Glutamatergic neuron (in vitro differentiated cells): ENCODE measurements at regions not wholly inside any gene's neighbourhood (a gene's known extent, or its start where the extent isn't known, plus 50 kb on each side); places are given as distances from the start of the nearest gene placed in this dataset.

ENCODE experiments used
- DNase-seq: peaks from one replicate; pipeline ENCODE4 v3.0.0; 2022
- H3K27ac Mint-ChIP-seq: one replicate; pipeline ENCODE4 v1.8.0; 2020; ENCODE audit warnings: mild to moderate bottlenecking, mixed read lengths, inconsistent platforms; ENCODE audit not compliant: unreplicated experiment
- H3K27me3 Mint-ChIP-seq: one replicate; pipeline ENCODE4 v1.8.0; 2020; ENCODE audit warnings: mild to moderate bottlenecking, moderate library complexity, mixed read lengths, inconsistent platforms; ENCODE audit not compliant: unreplicated experiment
- H3K36me3 Mint-ChIP-seq: one replicate; pipeline ENCODE4 v1.8.0; 2020; ENCODE audit warnings: mild to moderate bottlenecking, mixed read lengths, inconsistent platforms; ENCODE audit not compliant: unreplicated experiment
- H3K4me1 Mint-ChIP-seq: one replicate; pipeline ENCODE4 v1.8.0; 2020; ENCODE audit warnings: mild to moderate bottlenecking, low read depth, mixed read lengths, inconsistent platforms; ENCODE audit not compliant: unreplicated experiment
- H3K4me3 Mint-ChIP-seq: one replicate; pipeline ENCODE4 v1.8.0; 2020; ENCODE audit warnings: mild to moderate bottlenecking, mixed read lengths, inconsistent platforms; ENCODE audit not compliant: unreplicated experiment
- H3K9me3 Mint-ChIP-seq: one replicate; pipeline ENCODE4 v1.8.0; 2020; ENCODE audit warnings: mild to moderate bottlenecking, moderate library complexity, mixed read lengths, inconsistent platforms; ENCODE audit not compliant: unreplicated experiment
- CTCF ChIP-seq: fragments of 200-600 bp; sonication (generic); IDR thresholded peaks from one replicate; pipeline ENCODE4 v1.5.0; 2021; ENCODE audit not compliant: partially characterized antibody, unreplicated experiment

DNA sequence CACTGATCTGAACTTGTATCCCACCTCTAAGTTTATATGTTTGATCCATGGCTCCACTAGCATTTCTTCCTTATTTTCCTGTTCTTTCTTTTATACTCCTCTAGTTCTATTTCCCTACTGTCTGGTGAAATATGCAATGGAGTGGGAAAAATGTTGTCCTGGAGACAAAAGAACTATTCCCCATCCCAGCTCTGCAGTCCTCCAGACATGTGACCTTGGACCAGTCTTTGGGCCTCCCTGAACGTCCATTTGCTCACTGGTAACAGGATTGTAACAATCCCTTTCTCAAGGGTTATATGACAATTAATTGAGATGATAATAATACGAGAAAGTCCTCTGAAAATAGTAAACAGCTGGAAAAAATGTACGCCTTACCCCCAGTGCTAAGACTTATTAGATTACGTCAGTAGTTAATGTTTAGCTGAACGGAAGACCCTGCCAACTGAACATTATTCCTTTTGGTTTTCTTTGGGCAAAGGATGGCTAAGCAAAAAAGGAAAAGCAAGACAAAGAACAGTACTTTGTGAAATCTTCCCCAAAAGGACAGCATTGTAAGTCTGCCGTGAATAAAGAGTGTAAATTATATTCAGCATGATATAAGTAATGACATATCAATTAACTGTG is 302.3 kb upstream of the PPARGC1A start:
- Mint-ChIP-seq H3K9me3 (no peaks in the 10 kb centered on the region), H3K4me3 (no peak overlapping the region), H3K27ac (no peak overlapping the region), H3K4me1 (no peaks in the 10 kb centered on the region), H3K36me3 (no peaks in the 10 kb centered on the region), H3K27me3 (no peaks in the 10 kb centered on the region)
- TF ChIP-seq CTCF, result no peak
- no peak for DNase-seq

DNA sequence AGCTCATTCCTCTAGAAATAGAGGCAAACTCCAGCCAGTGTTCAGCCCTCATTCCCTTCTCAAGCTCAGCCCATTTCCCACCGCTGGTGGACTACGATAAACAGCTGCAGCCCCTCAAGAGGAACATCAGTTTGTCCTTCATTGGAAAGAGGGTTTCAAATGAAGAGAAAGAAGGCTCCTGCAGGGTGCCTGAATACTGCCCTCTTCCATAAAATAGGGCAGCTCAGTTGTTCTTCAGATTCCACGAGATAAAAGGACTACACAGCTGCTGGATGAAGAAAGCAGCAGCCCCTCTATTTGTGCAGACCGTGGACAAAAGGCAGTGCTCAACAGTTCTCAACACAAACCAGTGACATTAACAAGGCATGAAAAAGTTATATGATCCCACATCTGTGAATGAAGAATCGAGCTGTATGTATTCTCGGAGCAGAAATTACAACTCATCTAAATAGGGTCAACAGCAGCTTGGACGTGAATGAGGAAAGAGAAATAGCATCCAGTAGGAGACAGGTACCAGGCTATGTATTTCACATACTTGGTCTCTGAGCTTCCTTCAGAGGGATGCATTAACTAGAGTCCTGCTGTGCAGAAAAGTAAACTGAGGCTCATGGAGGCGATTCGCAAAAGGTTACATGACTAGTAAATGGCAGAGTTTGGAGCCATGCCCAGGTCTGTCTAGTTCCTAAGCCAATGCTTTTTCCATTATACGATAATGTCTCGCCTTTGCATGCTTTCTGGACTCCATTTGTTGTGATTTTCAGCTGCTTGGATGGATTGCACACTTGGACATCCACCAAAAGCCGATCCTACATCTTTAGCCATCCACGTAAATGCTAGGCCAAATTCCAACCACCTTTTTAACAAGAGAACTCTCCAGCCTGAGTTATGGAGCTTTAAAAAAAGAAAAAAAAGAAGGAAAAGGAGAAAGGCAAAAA is 301.2 kb upstream of the PPARGC1A start:
- Mint-ChIP-seq H3K36me3 (no peaks in the 10 kb centered on the region), H3K27ac (no peak overlapping the region), H3K4me1 (no peaks in the 10 kb centered on the region), H3K4me3 (no peak overlapping the region), H3K9me3 (no peaks in the 10 kb centered on the region), H3K27me3 (no peaks in the 10 kb centered on the region)
- no peak for DNase-seq
- no peak for TF ChIP-seq CTCF

- H3K27ac Mint-ChIP-seq, result no peak overlapping the region
- no peak for TF ChIP-seq CTCF
- peaks cover 1% of the 10 kb centered on the region for H3K9me3 Mint-ChIP-seq
- no peaks in the 10 kb centered on the region for H3K36me3 Mint-ChIP-seq
- no peak overlapping the region for H3K4me3 Mint-ChIP-seq
- DNase-seq, result no peak
- H3K4me1 Mint-ChIP-seq, result no peaks in the 10 kb centered on the region
- no peaks in the 10 kb centered on the region for H3K27me3 Mint-ChIP-seq
Measured at GRCh38 chr4:24188459-24188858, 298.6 kb upstream of the PPARGC1A start.

DNA sequence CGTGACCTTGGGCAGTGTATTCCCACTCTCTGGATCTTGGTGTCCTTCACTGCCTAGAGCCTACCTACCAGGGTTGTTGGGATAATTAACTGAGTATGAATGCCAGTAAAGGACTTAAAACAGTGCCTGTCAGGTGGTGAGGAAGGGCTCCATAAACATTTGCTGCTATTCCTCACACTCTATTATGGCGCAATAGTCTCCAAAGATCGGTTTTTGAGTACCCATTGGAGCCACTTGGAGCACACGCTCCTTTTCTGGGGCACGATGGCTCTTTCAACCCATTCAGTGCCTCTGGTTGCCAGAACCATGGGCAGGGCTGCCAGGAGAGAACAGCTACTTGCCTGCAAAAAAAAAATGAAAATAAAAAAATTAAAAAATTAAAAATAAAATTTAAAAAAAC is 296.6 kb upstream of the PPARGC1A start:
- no peaks in the 10 kb centered on the region for H3K4me1 Mint-ChIP-seq
- no peaks in the 10 kb centered on the region for H3K36me3 Mint-ChIP-seq
- H3K27me3 Mint-ChIP-seq, result no peaks in the 10 kb centered on the region
- peaks cover 3% of the 10 kb centered on the region for H3K9me3 Mint-ChIP-seq
- no peak overlapping the region for H3K4me3 Mint-ChIP-seq
- no peak for TF ChIP-seq CTCF
- H3K27ac Mint-ChIP-seq, result no peak overlapping the region
- no peak for DNase-seq

GRCh38 chr4:24181005-24181404 is 291.2 kb upstream of the PPARGC1A start:
- Mint-ChIP-seq H3K9me3 (peaks cover 3% of the 10 kb centered on the region), H3K4me3 (no peak overlapping the region), H3K4me1 (no peaks in the 10 kb centered on the region), H3K27ac (no peak overlapping the region), H3K36me3 (peaks cover 5% of the 10 kb centered on the region), H3K27me3 (no peaks in the 10 kb centered on the region)
- no peak for TF ChIP-seq CTCF
- DNase-seq, result no peak
